HG02678 (cell line): ENCODE measurements at regions not wholly inside any gene's neighbourhood (a gene's known extent, or its start where the extent isn't known, plus 50 kb on each side); places are given as distances from the start of the nearest gene placed in this dataset.
"Not testable (repeated sequence)": the region's sequence is repeated elsewhere in the genome, so short reads cannot be mapped to it uniquely, and the experiment has no call there.

Source experiments
- ATAC-seq: cut with Tn5 transposase; IDR thresholded peaks from one replicate; pipeline ENCODE4 v1.9.1; 2021; ENCODE audit warnings: mild to moderate bottlenecking, moderate library complexity; ENCODE audit not compliant: unreplicated experiment

DNA sequence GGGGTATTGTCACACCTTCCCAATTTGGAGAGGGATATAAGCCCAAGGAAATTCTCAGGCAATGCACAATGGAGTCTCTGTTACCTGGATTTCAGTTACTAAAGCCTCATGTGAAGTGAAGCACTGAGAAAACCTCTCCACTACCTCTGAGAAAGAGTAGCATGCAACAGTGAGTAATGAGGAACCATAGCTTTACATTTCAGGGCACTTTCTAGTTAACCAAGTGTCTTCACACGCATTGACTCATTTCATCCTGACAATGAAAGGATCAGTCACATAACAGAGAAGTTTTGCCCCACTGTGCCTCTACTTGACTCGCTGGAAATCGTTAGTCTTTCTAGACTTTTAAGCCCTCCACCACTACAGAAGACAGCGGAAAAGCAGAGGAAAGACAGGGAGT, 86.2 kb upstream of the ARID1B start:
- ATAC-seq: peak; percentile 54

DNA sequence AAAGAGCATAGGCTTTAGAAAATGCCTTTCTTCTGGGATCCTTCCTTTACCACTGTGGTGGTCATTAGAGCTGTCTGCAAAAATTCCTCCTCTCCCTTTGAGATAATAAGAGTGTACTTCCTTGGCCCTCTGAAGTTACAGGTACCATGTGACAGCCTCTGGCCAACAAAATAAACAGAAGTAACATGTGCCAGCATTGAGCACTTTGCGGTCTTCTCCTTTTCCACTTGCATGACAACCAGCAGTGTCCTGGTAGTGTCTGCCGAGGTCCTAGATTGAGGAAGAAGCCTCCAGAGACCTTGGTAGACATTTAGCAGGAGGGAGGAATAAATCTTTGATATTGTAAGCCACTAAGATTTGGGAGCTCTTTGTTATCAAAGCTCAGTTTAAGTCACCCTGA, 87.5 kb upstream of the ARID1B start:
- no peak for ATAC-seq

DNA sequence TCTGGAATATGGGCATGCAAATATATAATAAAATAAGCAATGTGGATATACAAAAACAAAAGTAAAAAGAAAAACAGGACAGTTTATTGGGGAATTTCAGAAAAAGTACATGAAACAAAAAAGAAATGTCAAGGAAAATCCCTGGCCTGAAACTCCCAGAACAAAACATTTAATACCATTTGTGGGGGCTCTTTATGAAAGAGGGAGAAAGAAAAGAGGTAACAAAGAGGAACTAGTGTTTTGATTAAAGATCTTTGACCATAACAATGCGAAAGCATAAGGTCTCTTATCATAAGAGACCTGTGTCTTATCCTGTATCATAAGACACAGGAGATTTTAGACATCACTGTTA, 88.6 kb upstream of the ARID1B start:
- ATAC-seq: no peak

DNA sequence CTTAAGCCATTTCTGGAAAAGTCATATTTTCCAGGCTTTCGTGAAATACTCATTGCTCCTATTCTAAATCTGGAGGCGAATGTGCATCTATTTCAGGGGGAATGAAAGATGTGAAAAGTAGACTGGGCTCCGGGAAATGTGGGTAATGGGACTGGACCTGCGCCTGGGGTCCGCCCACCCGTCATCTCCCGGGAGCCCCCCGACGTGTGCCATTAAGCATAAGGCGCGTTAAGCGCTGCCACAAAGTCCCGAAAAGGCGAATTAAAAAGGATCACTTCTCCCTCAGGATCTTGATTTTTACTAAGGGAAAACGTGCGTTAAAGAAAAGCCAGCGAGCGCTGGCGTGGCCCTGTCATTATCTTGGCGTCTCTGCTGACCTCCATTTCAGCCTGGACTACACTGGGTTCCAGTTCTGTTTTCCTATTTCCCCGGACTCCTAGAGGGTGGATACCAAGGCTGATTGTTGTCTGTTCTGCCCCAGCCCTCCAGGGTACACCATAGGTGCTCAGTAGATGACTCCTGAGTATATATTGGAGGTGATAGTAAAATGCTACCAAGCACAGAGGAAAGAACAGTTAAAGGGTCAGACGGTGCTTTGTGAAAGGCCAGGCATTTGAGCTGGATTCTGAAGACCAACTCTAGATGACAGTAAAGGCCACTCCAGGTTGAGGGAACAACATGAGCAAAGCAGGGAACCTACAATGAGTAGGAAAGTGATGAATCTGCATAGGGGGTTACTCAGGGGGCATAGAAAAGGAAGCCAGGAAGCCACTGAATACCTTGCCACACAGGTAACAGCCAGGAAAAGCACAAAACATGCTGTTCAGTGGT, 89.2 kb upstream of the ARID1B start:
- no peak for ATAC-seq

DNA sequence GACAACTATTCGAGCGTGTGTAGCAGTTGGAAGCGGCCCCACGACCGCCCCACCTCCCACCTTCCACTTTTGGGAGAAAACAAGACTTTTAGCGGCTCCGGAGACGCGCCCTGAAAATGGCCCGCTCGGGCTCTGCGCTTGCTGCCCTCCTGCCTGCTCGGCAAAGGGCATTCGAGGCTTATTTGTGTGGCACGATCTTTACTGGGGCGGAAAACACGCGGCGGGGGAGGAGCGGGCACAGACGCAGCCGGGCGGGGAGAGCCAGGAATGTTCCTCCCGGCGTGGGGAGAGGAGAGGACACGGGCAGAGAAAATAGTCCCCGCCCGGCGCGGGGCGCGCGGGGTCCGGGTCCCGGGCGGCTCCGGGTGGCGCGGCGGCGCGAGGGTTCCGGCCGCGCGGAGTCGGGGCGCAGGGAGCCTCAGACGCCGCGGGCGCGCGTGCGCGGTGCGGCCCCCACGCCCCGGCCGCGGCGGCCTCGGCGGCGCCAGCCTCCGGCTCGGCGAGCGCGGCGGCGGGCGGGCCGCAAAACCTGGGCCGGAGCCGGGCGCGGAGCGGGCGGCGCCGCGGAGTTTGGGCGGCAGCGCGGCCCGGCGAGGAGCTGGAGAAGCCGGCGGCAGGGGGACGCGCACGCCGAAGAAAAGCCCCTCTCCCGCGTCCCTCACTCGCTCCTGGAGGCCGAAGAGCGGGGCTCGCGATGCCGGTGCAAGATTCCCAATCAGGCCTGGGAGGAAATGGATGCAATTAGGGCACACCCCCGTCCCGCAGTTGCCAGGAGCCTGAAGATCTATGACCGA, 90.0 kb upstream of the ARID1B start:
- ATAC-seq: peak; percentile 72

DNA sequence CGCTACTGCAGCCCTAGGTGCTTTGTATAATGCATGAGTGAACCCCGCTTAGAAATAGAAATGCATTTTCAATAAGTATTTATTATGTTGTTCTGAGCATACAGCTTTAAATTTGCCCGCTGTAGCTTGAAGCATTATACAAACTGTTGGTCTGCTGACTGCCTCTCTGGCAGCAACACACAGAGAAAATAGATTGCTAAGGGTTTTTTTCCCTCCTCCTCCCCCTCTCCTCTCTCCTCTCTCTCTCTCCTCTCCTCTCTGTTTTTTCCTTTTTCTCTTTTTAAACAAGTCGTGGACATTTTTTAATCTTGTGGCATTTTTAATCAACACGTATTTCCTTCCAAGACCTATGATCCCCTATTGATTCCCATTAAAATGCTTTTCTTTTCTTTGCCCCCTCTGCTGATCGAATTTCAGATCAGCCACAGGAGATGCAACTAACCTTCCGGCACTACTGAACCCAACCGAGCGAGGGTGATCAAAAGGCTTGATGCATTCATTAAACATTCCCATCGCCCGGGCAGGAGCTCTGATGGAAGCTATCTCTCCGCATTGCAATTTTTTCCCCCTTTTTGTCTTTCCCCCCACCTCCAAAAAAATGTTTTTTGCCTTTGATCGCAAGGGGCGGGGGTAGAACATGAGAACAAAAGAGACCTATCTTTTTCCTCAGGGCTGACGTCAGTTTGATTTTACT, 90.7 kb upstream of the ARID1B start:
- ATAC-seq: no peak

DNA sequence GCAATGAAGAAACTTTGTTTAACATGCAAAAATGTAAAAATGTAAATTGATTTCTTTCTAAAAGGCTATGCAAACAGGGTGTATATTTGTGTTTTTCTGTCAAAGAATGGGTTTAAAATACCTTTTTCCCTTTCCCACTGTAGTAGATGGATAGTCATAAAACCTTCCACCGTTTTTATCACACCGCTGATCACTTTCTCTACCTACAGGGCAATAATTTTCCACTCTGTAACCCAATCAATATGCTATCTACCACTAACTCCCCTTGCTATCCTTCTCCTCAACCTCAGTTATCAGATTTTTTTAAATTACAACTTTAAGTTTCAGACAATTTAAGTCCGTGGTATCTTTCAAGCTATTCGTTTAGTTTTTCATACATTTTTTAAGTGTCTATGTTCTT, 91.4 kb upstream of the ARID1B start:
- ATAC-seq: no peak

DNA sequence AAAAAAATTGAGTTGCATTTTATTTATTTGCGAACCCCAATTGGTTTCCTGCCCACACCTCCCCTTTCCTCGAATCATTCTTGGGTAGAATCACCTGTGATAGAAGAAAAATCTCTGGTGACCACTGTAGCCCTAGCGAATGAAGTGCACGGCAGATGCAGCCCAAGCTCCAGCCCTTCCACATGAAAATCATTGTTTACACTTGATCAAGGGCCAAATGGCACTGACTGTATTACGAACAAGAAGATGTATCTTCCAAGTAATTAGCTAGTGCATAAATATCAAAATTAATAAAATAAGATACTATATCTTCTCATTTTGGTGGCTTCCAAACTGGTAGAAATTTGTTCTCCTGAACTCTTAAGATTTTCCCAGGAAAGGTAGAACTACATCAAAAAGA, 93.4 kb upstream of the ARID1B start:
- no peak for ATAC-seq

DNA sequence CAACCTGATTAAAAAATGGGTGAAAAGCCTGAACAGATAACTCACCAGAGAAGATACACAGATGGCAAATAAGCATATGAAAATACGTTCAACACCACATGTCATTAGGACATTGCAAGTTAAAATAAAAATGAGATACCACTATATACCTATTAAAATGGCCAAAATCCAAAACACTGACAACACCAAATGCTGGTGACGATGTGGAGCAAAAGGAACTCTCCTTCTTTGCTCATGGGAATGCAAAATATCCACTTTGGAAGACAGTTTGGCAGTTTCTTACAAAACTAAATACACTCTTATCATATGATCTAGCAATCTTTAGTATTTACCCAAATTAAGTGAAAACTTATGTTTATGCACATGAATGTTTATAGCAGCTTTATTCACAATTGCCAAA, 100.5 kb upstream of the ARID1B start:
- no peak for ATAC-seq

DNA sequence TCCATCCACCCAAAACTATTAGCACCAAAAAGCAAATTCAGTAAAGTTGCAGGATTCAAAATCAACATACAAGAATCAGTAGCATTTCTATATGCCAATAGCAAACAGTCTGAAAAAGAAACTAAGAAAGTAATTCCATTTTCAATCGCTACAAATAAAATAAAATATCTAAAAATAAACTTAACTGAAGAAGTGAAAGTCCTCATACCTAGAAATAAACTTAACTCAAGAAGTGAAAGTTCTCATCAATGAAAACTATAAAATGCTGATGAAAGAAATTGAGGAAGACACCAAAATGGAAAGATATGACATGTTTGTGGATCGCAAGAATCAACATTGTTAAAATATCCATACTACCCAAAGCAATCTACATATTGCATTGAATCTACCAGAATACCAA, 103.0 kb upstream of the ARID1B start:
- ATAC-seq: no peak

DNA sequence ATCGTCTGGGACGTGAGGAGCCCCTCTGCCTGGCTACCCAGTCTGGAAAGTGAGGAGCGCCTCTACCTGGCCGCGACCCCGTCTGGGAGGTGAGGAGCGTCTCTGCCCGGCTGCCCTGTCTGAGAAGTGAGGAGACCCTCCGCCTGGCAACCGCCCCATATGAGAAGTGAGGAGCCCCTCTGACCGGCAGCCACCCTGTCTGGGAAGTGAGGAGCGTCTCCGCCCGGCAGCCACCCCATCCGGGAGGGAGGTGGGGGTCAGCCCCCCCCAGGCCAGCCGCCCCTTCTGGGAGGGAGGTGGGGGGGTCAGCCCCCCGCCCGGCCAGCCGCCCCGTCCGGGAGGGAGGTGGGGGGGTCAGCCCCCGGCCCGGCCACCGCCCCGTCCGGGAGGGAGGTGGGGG, 107.1 kb upstream of the ARID1B start:
- not testable (repeated sequence) for ATAC-seq

DNA sequence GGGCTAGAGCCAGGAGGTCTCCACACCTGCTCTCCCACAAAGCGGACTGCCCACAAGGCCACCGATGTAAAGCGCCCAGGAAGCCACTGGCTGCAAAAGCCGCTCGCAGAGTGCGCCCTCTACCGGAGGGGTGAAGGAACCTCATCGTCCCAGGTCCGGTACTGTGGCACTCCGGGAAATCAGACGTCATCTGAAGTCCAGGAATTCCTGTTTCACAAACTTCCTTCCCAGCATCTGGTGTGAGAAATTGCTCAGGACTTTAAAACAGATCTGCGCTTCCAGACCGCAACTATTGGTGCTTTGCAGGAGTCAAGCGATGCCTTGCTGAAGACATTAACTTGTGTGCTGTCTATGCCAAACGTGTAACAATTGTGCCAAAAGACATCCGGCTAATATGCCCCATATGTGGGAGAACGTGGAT, 115.1 kb upstream of the ARID1B start:
- ATAC-seq: no peak

DNA sequence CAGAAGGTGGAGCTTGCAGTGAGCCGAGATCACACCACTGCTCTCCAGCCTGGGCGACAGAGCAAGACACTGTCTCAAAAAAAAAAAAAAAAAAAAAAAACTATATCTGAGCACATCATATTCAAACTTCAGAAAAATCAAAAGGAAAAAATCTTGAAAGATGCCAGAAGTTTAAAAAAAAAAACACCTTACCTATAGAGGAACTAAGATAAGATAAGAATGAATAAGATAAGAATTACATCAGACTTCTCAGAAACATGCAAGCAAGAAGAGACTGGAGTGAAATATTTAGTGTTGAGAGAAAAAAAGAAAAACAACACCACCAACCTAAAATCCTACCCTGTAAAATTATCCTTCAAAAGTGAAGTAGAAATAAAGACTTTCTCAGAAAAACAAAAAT, 116.8 kb upstream of the ARID1B start:
- no peak for ATAC-seq

DNA sequence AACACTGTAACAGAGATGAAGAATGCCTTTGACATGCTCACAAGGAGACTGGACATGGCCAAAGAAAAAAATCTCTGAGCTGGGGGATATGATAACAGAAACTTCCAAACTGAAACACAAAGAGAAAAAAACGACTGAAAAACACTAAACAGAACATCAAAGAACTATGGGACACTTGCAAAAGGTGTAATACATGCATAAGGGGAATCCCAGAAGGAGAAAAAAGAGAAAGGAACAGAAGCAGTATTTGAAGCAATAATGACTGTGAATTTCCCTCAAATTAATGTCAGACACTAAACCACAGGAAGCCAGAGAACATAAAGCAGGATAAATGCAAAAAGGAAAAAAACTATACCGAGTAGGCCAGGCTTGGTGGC, 117.4 kb upstream of the ARID1B start:
- ATAC-seq: peak; percentile 44

DNA sequence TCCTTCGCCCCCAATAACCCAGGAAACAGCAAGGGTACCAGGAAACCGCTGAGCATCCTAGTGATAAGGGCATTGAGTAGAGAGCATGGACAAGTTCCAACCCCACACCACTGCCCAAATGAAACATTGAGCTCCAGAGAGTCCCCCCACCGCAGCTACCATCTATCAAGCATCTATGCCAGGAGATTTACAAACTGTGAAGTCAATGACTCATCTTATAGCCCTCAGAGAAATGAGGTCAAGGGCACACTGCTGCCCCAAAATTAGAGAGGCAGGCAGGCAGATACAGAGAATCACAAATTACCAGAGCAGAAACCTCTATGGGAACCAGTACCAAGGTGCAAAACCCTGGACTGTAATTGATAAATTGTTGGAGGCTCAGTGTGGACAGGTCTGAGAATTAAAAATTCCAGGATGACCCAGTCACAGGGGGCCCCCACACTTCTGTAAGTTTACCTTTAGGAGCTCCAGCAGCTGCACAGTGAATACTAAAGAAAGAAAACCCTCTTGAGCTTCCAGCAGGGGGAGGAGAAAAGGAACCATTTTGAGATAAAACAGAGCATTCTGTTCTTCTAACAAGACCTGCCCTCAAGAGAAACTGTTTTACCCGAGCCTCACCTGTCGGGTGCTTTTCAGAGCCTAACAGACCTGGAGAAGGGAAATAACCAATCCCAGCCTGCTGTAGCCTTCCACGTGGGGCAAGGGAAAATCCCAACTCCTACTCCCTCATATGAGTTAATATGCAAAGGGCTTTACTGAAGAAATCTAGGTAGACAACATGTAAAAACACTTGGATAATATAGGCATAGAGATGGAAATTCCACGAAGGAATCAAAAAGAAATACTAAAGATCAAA, 118.0 kb upstream of the ARID1B start:
- peak; percentile 23 for ATAC-seq

DNA sequence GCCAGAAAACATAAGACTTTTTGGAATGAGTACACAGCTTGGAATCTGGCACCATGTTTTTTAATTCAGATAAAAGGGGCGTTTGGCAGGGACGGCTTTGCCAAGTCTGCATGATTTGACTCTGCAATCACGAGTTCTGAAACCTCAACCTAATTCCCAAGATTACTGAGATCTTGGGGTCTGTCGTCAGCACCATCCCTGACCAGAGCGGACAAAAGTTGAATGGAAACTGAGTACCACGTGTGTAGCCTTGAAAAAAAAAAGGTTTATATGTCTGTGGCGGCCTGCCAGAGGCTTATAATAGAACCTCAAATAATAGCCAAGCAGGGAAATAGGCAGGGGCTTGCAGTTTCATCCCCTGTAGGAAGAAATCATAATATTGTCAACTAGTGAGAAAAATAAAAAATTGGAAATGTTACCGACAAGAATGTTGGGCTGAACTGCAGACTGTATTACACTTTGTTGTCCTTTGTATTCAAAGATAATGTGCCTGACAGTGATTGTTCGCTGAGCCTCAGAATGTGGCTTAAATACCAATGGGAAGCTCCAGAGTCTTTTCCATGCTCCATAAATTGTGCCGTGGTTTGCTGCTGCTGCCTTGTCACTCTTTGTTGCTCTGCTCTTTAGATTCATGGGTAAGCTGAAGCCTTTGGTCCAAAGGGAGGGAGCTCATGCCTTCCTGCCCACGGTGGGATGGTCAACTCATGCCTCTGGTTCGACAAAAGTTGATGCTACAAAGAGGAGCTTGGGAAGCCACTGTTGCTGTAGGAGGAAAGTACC, 118.8 kb upstream of the ARID1B start:
- no peak for ATAC-seq

DNA sequence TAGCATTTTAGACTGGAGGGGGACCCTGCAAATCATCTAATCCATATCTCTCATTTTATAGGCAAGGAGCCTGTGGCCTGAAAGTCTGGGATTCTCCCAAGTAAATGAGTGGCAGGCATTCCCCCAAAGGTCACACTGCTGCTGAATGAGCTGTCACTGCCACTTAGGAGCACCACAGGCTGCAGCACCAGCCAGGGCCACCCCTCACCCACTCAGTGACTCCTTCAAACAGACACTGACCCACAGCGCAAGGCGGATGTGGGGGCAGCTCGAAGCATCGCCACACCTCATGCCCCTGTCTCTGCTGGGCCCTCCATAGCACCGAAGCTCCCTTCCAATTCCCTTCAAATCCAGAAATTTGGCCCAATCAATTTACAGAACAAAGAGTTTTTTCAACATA, 119.9 kb upstream of the ARID1B start:
- no peak for ATAC-seq

DNA sequence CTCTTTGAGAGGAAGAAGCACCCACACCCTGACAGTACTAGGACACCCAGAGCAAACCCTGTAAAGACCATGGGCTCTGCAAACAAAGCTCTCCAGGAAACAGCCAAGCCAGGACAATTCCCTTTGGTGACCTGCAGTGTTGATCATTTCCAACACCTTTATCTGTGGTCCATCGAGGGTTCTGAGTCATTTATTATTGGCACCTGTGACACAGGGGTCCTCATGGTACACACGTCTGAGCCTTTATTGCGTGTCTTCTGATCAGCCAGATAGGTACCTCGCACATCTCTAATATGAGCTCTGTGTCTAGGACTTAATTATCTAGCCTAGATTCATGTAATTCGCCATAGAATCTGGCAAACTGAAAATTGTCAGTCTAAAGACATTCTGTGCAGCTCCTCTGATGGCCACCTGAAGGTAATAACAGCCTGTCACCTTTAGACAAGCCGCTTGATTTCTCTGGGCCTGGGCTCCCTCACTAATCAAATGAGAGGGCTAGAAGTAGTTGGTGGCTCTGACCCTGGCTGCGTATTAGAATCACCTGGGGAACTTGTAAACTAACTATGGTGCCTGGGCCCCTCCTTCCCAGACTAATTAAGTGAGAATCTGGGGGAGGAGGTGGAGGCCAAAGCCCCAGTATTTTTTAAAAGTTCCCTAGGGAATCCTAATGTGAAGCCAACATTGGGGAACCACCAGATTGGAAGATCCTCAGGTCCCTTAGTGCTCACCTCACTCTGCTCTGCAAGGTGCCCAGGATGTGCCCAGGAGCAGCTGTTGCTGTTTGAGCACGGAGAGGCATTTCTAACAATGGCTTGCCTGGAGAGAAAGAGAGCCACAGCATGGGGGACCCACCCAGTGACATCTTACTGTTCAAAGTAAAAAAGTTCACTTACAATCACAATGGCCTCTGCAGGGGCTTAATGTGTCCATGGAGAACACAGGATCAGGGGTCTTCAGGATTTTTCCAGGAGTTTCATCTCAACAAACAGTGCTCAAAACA, 122.0 kb upstream of the ARID1B start:
- no peak for ATAC-seq

DNA sequence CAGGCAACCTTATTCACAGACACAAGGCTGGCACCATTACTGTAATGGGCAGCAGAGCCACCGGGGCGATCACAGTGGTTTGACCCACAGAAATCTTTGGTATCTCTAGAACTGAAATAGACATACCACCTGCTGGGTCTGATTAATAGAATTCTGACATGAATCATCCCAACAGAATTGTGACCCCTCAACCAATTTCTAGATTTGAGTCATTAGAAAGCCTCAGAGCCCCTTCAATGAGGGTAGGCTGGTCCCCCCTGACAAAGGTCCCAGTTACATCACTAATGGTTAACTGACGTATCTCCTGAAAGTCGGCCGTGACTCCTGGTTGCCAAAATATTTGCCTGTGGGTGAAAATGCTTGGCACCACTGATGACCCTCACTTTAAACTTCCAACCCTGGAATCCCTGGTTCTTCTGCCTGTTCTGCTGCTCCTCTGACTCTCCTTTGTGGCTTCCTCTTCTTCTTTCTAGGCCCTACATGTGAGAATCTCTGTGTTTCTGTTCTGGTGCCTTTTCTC, 124.9 kb upstream of the ARID1B start:
- ATAC-seq: no peak
